SH-SY5Y (cell line): ENCODE measurements at regions not wholly inside any gene's neighbourhood (a gene's known extent, or its start where the extent isn't known, plus 50 kb on each side); places are given as distances from the start of the nearest gene placed in this dataset.

Source experiments
- GATA2 ChIP-seq: IDR thresholded peaks from 2 replicates; pipeline ENCODE4 v1.6.1; 2011; ENCODE audit warnings: mild to moderate bottlenecking, low read depth, low read length
- GATA3 ChIP-seq: IDR thresholded peaks from 2 replicates; pipeline ENCODE4 v1.6.1; 2011; ENCODE audit warnings: low read depth, mild to moderate bottlenecking, low read length, moderate library complexity

GRCh38 chr11:70668204-70669202 lies 270.2 kb downstream of the CTTN start:
- TF ChIP-seq GATA2 = no peak
- no peak for TF ChIP-seq GATA3
